ENCODE measurements at regions not wholly inside any gene's neighbourhood (a gene's known extent, or its start where the extent isn't known, plus 50 kb on each side); places are given as distances from the start of the nearest gene placed in this dataset.

GRCh38 chr15:97836003-97836402 lies 124.5 kb upstream of the ARRDC4 start (continued):
- no peak for TF ChIP-seq SMAD2 (IDR thresholded peaks at IDR 0.05; ENCODE audit: low read depth, low read length)
- no peak for TF ChIP-seq CHAMP1 (IDR thresholded peaks at IDR 0.05)
- no peak for TF ChIP-seq SRSF3 (IDR thresholded peaks at IDR 0.05; ENCODE audit: insufficient read depth, low read length)
- TF ChIP-seq PBX2 (CRISPR knock-in tag; IDR thresholded peaks at IDR 0.05; ENCODE audit: low read depth): no peak
- TF ChIP-seq PBX2 (tag; conservative IDR thresholded peaks at IDR 0.05; ENCODE audit: low read depth): no peak
- no peak for TF ChIP-seq MEIS2 (IDR thresholded peaks at IDR 0.05; ENCODE audit: partially characterized antibody)
- no peak for TF ChIP-seq ZFX (CRISPR knock-in tag; IDR thresholded peaks at IDR 0.05)
- TF ChIP-seq PPARD (CRISPR knock-in tag; IDR thresholded peaks at IDR 0.05): no peak
- no peak for TF ChIP-seq HOMEZ (CRISPR knock-in tag; IDR thresholded peaks at IDR 0.05)
- TF ChIP-seq RBBP5 (IDR thresholded peaks at IDR 0.05; ENCODE audit: borderline replicate concordance, insufficient read depth, low read length, poor library complexity, severe bottlenecking): no peak
- no peak for TF ChIP-seq ZNF778 (CRISPR knock-in tag; IDR thresholded peaks at IDR 0.05)
- TF ChIP-seq TGIF2 (CRISPR knock-in tag; IDR thresholded peaks at IDR 0.05): no peak
- TF ChIP-seq BDP1 (IDR thresholded peaks at IDR 0.05; ENCODE audit: insufficient read depth, insufficient read length): no peak
- TF ChIP-seq ZNF511 (CRISPR knock-in tag; IDR thresholded peaks at IDR 0.05): no peak
- TF ChIP-seq ARID2 (IDR thresholded peaks at IDR 0.05): no peak
- no peak for TF ChIP-seq ZNF395 (CRISPR knock-in tag; IDR thresholded peaks at IDR 0.05)
- peak; percentile 72 for TF ChIP-seq MAFG (tag; conservative IDR thresholded peaks at IDR 0.05)
- TF ChIP-seq NR3C1 (CRISPR knock-in tag; IDR thresholded peaks at IDR 0.05): no peak
- no peak for TF ChIP-seq SOX6 (IDR thresholded peaks at IDR 0.05)
- peak; percentile 41 for TF ChIP-seq NFE2 (IDR thresholded peaks at IDR 0.05; ENCODE audit: low read depth)

All from K562 (cell line).